ENCODE measurements at regions not wholly inside any gene's neighbourhood (a gene's known extent, or its start where the extent isn't known, plus 50 kb on each side); places are given as distances from the start of the nearest gene placed in this dataset.

GRCh38 chr13:111547726-111548273 is 227.4 kb downstream of the TEX29 start:
- Mint-ChIP-seq H3K4me3 (no peak overlapping the region), H3K9me3 (ENCODE audit: low read depth) (no peaks in the 10 kb centered on the region), H3K27ac (no peak overlapping the region), H3K36me3 (no peaks in the 10 kb centered on the region), H3K27me3 (peaks cover 3% of the 10 kb centered on the region), H3K4me1 (ENCODE audit: low read depth) (no peaks in the 10 kb centered on the region)

GRCh38 chr13:111548301-111548700 is 227.9 kb downstream of the TEX29 start:
- Mint-ChIP-seq H3K4me3 (no peak overlapping the region), H3K36me3 (no peaks in the 10 kb centered on the region)

GRCh38 chr13:111548805-111549204 is 228.4 kb downstream of the TEX29 start:
- H3K27me3 Mint-ChIP-seq: peaks cover 5% of the 10 kb centered on the region
- no peak overlapping the region for H3K4me3 Mint-ChIP-seq
- H3K4me1 Mint-ChIP-seq (ENCODE audit: low read depth): no peaks in the 10 kb centered on the region
- H3K27ac Mint-ChIP-seq: no peak overlapping the region
- H3K9me3 Mint-ChIP-seq (ENCODE audit: low read depth): no peaks in the 10 kb centered on the region
- no peaks in the 10 kb centered on the region for H3K36me3 Mint-ChIP-seq

More at GRCh38 chr13:111548301-111548700, 227.9 kb downstream of the TEX29 start:
- no peak overlapping the region for H3K27ac Mint-ChIP-seq
- H3K4me1 Mint-ChIP-seq (ENCODE audit: low read depth): no peaks in the 10 kb centered on the region
- no peaks in the 10 kb centered on the region for H3K9me3 Mint-ChIP-seq (ENCODE audit: low read depth)
- peaks cover 3% of the 10 kb centered on the region for H3K27me3 Mint-ChIP-seq

GRCh38 chr13:111549464-111549863 is 229.0 kb downstream of the TEX29 start:
- no peak overlapping the region for H3K4me3 Mint-ChIP-seq
- H3K36me3 Mint-ChIP-seq: no peaks in the 10 kb centered on the region
- no peaks in the 10 kb centered on the region for H3K9me3 Mint-ChIP-seq (ENCODE audit: low read depth)
- H3K27ac Mint-ChIP-seq: no peak overlapping the region
- no peaks in the 10 kb centered on the region for H3K4me1 Mint-ChIP-seq (ENCODE audit: low read depth)
- H3K27me3 Mint-ChIP-seq: peaks cover 5% of the 10 kb centered on the region

- H3K4me3 Mint-ChIP-seq: no peak overlapping the region
- no peak overlapping the region for H3K27ac Mint-ChIP-seq
- H3K4me1 Mint-ChIP-seq (ENCODE audit: low read depth): no peaks in the 10 kb centered on the region
- no peaks in the 10 kb centered on the region for H3K9me3 Mint-ChIP-seq (ENCODE audit: low read depth)
- H3K36me3 Mint-ChIP-seq: no peaks in the 10 kb centered on the region
- peaks cover 5% of the 10 kb centered on the region for H3K27me3 Mint-ChIP-seq
Measured at GRCh38 chr13:111550062-111550461, 229.6 kb downstream of the TEX29 start.

GRCh38 chr13:111551204-111551820 is 230.9 kb downstream of the TEX29 start:
- Mint-ChIP-seq H3K4me3 (no peak overlapping the region), H3K27ac (no peak overlapping the region), H3K4me1 (ENCODE audit: low read depth) (no peaks in the 10 kb centered on the region), H3K9me3 (ENCODE audit: low read depth) (no peaks in the 10 kb centered on the region), H3K36me3 (no peaks in the 10 kb centered on the region), H3K27me3 (peaks cover 7% of the 10 kb centered on the region)

GRCh38 chr13:111552891-111553655 is 232.6 kb downstream of the TEX29 start:
- Mint-ChIP-seq H3K4me1 (ENCODE audit: low read depth) (no peaks in the 10 kb centered on the region), H3K27ac (no peak overlapping the region), H3K36me3 (no peaks in the 10 kb centered on the region), H3K9me3 (ENCODE audit: low read depth) (no peaks in the 10 kb centered on the region), H3K27me3 (peaks cover 8% of the 10 kb centered on the region), H3K4me3 (no peak overlapping the region)

- Mint-ChIP-seq H3K4me3 (no peak overlapping the region), H3K36me3 (no peaks in the 10 kb centered on the region), H3K27ac (no peak overlapping the region), H3K27me3 (peaks cover 8% of the 10 kb centered on the region), H3K4me1 (ENCODE audit: low read depth) (no peaks in the 10 kb centered on the region), H3K9me3 (ENCODE audit: low read depth) (no peaks in the 10 kb centered on the region)
Measured at GRCh38 chr13:111554539-111555267, 234.3 kb downstream of the TEX29 start.

GRCh38 chr13:111555268-111555808 is 234.9 kb downstream of the TEX29 start:
- H3K4me1 Mint-ChIP-seq (ENCODE audit: low read depth): no peaks in the 10 kb centered on the region
- H3K9me3 Mint-ChIP-seq (ENCODE audit: low read depth): no peaks in the 10 kb centered on the region
- no peak overlapping the region for H3K27ac Mint-ChIP-seq
- no peak overlapping the region for H3K4me3 Mint-ChIP-seq
- H3K36me3 Mint-ChIP-seq: no peaks in the 10 kb centered on the region
- H3K27me3 Mint-ChIP-seq: peaks cover 5% of the 10 kb centered on the region

GRCh38 chr13:111555903-111556302 is 235.5 kb downstream of the TEX29 start:
- H3K9me3 Mint-ChIP-seq (ENCODE audit: low read depth): no peaks in the 10 kb centered on the region
- H3K36me3 Mint-ChIP-seq: no peaks in the 10 kb centered on the region
- H3K4me1 Mint-ChIP-seq (ENCODE audit: low read depth): no peaks in the 10 kb centered on the region
- peaks cover 5% of the 10 kb centered on the region for H3K27me3 Mint-ChIP-seq
- no peak overlapping the region for H3K4me3 Mint-ChIP-seq
- H3K27ac Mint-ChIP-seq: no peak overlapping the region

GRCh38 chr13:111556496-111556895 is 236.1 kb downstream of the TEX29 start:
- H3K36me3 Mint-ChIP-seq: no peaks in the 10 kb centered on the region
- peaks cover 5% of the 10 kb centered on the region for H3K27me3 Mint-ChIP-seq
- H3K4me1 Mint-ChIP-seq (ENCODE audit: low read depth): no peaks in the 10 kb centered on the region
- H3K27ac Mint-ChIP-seq: no peak overlapping the region
- H3K9me3 Mint-ChIP-seq (ENCODE audit: low read depth): no peaks in the 10 kb centered on the region
- H3K4me3 Mint-ChIP-seq: no peak overlapping the region

GRCh38 chr13:111557921-111558699 is 237.7 kb downstream of the TEX29 start:
- Mint-ChIP-seq H3K4me1 (ENCODE audit: low read depth) (no peaks in the 10 kb centered on the region), H3K27ac (no peak overlapping the region), H3K4me3 (no peak overlapping the region), H3K36me3 (no peaks in the 10 kb centered on the region), H3K9me3 (ENCODE audit: low read depth) (no peaks in the 10 kb centered on the region), H3K27me3 (peaks cover 8% of the 10 kb centered on the region)

GRCh38 chr13:111558700-111559088 is 238.3 kb downstream of the TEX29 start:
- no peak overlapping the region for H3K4me3 Mint-ChIP-seq
- peaks cover 6% of the 10 kb centered on the region for H3K27me3 Mint-ChIP-seq

GRCh38 chr13:111559612-111560403 is 239.4 kb downstream of the TEX29 start:
- Mint-ChIP-seq H3K36me3 (no peaks in the 10 kb centered on the region), H3K27me3 (peaks cover 6% of the 10 kb centered on the region), H3K9me3 (ENCODE audit: low read depth) (no peaks in the 10 kb centered on the region), H3K4me1 (ENCODE audit: low read depth) (no peaks in the 10 kb centered on the region), H3K4me3 (no peak overlapping the region), H3K27ac (no peak overlapping the region)

More at GRCh38 chr13:111558700-111559088, 238.3 kb downstream of the TEX29 start:
- no peaks in the 10 kb centered on the region for H3K36me3 Mint-ChIP-seq
- H3K27ac Mint-ChIP-seq: no peak overlapping the region
- H3K4me1 Mint-ChIP-seq (ENCODE audit: low read depth): no peaks in the 10 kb centered on the region
- H3K9me3 Mint-ChIP-seq (ENCODE audit: low read depth): no peaks in the 10 kb centered on the region
